Naive thymus-derived CD8-positive, alpha-beta T cell (primary cell): ENCODE measurements at regions not wholly inside any gene's neighbourhood (a gene's known extent, or its start where the extent isn't known, plus 50 kb on each side); places are given as distances from the start of the nearest gene placed in this dataset.
"Not testable (repeated sequence)": the region's sequence is repeated elsewhere in the genome, so short reads cannot be mapped to it uniquely, and the experiment has no call there.

Experiments used
- ATAC-seq, 2 donors: fragments of 150-1000 bp; cut with Tn5 transposase in 1 of 2; sonication (Bioruptor Pico), chemical (Tn5 transposase) in 1 of 2; 1 replicate in 1 of 2; 2 replicates in 1 of 2; pipeline ENCODE4 v1.10.0; 2021; ENCODE audit warnings: mild to moderate bottlenecking in 2 of 2, moderate library complexity in 2 of 2
- POLR2A ChIA-PET: fragments of 350-600 bp; sonication (Branson Sonifier 250); formaldehyde crosslinking; loops from one replicate; lab custom pipeline; 2021; ENCODE audit warnings: antibody characterized with exemption; lab: Charles Lee
- DNase-seq, 10 donors: peaks; one replicate each; pipeline versions ENCODE4 v3.0.0 to v3.0.0-alpha.2; 2020 to 2022
- H3K27ac Mint-ChIP-seq, 10 donors: one replicate each; pipeline ENCODE4 v1.8.0; 2020 to 2022; ENCODE audit warnings: mild to moderate bottlenecking in 10 of 10, mixed read lengths in 10 of 10, moderate library complexity in 4 of 10, inconsistent platforms in 1 of 10
- H3K27me3 Mint-ChIP-seq, 5 donors: one replicate each; pipeline ENCODE4 v1.8.0; 2021 to 2022; ENCODE audit warnings: mixed read lengths in 5 of 5
- H3K36me3 Mint-ChIP-seq, 3 donors: one replicate each; pipeline ENCODE4 v1.8.0; 2020 to 2022; ENCODE audit warnings: mixed read lengths in 3 of 3, mild to moderate bottlenecking in 2 of 3, inconsistent platforms in 1 of 3
- H3K4me1 Mint-ChIP-seq, 4 donors: one replicate each; pipeline ENCODE4 v1.8.0; 2021 to 2022; ENCODE audit warnings: mixed read lengths in 4 of 4
- H3K4me3 Mint-ChIP-seq, 10 donors: one replicate each; pipeline ENCODE4 v1.8.0; 2020 to 2022; ENCODE audit warnings: mild to moderate bottlenecking in 10 of 10, mixed read lengths in 10 of 10, moderate library complexity in 6 of 10, inconsistent platforms in 1 of 10
- H3K9me3 Mint-ChIP-seq, 9 donors: one replicate each; pipeline ENCODE4 v1.8.0; 2020 to 2022; ENCODE audit warnings: mixed read lengths in 9 of 9, mild to moderate bottlenecking in 3 of 9, inconsistent platforms in 1 of 9, moderate library complexity in 1 of 9

- Mint-ChIP-seq H3K27me3 (no peaks in the 10 kb centered on the region), H3K9me3 (peaks cover 0 to 35% (median 10%) of the 10 kb centered on the region in 9 donors), H3K27ac (no peak overlapping the region), H3K4me3 (no peak overlapping the region), H3K4me1 (no peaks in the 10 kb centered on the region), H3K36me3 (peaks cover 0 to 4% (median 0%) of the 10 kb centered on the region in 3 donors)
- DNase-seq (no peak), ATAC-seq (no peak)
- POLR2A ChIA-PET: no interaction called here
Measured at GRCh38 chr7:68205826-68206225, 1209.2 kb downstream of the TYW1 start.

DNA sequence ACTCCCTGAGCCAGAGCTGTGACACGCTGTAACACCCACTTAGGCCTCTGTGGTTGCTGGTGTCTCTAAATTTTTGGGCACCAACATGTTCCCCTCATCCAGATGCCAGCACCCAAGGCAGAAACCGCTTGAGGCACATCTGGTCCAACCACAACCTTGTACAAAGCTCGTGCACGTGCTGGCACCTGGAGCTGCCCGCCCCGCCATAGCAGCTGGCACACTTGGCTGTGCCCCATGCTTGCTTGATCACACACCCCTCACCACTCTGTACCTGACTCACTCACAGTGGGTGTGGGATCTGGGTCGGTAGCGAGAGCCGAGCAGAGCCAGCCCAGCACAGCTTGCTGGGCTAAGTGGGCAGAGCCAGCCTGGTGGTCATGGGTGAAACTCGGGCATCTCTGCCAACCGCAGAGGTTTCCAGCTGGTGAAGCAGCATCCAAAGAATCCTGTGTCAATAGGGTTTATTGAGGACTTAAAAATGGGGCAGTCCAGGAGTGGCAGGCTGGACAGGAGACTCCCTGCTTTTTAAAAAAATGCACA lies 1210.4 kb downstream of the TYW1 start:
- DNase-seq (no peak), ATAC-seq (no peak)
- Mint-ChIP-seq H3K4me3 (no peak overlapping the region), H3K27me3 (no peaks in the 10 kb centered on the region), H3K9me3 (peaks cover 0 to 33% (median 6%) of the 10 kb centered on the region in 9 donors), H3K27ac (no peak overlapping the region), H3K36me3 (peaks cover 0 to 4% (median 0%) of the 10 kb centered on the region in 3 donors), H3K4me1 (no peaks in the 10 kb centered on the region)
- POLR2A ChIA-PET: no interaction called here

DNA sequence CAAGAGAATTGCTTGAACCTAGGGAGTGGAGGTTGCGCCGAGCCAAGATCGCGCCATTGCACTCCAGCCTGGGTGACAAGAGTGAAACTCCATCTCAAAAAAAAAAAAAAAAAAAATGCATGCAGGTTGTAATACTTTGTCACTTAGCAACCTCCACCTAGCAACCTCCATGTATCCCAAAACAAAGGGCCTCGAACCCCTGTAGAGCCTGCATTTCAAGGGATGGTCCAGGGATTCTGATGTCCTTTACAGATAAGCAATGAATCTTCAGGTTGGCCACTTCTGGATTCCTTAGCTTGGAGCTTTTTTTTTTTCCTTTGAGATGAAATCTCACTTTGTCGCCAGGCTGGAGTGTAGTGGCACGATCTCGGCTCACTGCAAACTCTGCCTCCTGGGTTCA lies 1211.0 kb downstream of the TYW1 start:
- DNase-seq: no peak
- peaks cover 0 to 4% (median 0%) of the 10 kb centered on the region in 3 donors for H3K36me3 Mint-ChIP-seq
- H3K27me3 Mint-ChIP-seq: no peaks in the 10 kb centered on the region
- H3K9me3 Mint-ChIP-seq: peaks cover 0 to 28% (median 6%) of the 10 kb centered on the region in 9 donors
- no peak for ATAC-seq
- POLR2A ChIA-PET: no interaction called here
- no peak overlapping the region for H3K4me3 Mint-ChIP-seq
- H3K27ac Mint-ChIP-seq: no peak overlapping the region
- no peaks in the 10 kb centered on the region for H3K4me1 Mint-ChIP-seq

DNA sequence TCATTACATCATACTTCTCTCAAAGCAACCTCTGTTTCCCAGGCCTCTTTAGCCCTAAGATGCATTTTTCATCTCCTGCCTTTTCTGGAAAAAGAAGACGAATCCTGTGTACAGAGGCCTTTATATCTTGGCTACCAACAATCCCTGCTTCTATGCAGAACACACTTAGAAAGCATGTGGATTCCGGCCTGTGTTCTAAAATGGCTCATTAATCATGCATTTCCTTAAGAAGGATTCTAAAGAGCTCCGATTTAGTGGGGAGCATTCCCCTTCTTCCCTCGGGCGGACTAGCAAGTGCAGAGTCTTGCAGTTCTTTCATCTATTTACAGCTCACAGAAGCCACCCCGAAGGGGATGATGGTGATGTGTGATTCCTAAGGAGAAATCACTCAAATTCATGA lies 1212.9 kb downstream of the TYW1 start:
- H3K4me1 Mint-ChIP-seq: no peaks in the 10 kb centered on the region
- POLR2A ChIA-PET: no interaction called here
- peaks cover 0 to 24% (median 6%) of the 10 kb centered on the region in 9 donors for H3K9me3 Mint-ChIP-seq
- DNase-seq: no peak
- no peak overlapping the region for H3K27ac Mint-ChIP-seq
- no peaks in the 10 kb centered on the region for H3K27me3 Mint-ChIP-seq
- no peak overlapping the region for H3K4me3 Mint-ChIP-seq
- no peak for ATAC-seq
- H3K36me3 Mint-ChIP-seq: peaks cover 0 to 4% (median 0%) of the 10 kb centered on the region in 3 donors

GRCh38 chr7:68213838-68214237 lies 1217.2 kb downstream of the TYW1 start:
- Mint-ChIP-seq H3K36me3 (no peaks in the 10 kb centered on the region), H3K4me1 (no peaks in the 10 kb centered on the region), H3K27ac (no peak overlapping the region), H3K27me3 (no peaks in the 10 kb centered on the region), H3K4me3 (no peak overlapping the region), H3K9me3 (peaks cover 0 to 14% (median 7%) of the 10 kb centered on the region in 9 donors)
- POLR2A ChIA-PET: interaction anchor here (0.6 kb wide), 1 partner anchor 237 kb away, joined by 3 read pairs; no protein-coding TSS in a partner anchor
- DNase-seq (no peak), ATAC-seq (no peak)

DNA sequence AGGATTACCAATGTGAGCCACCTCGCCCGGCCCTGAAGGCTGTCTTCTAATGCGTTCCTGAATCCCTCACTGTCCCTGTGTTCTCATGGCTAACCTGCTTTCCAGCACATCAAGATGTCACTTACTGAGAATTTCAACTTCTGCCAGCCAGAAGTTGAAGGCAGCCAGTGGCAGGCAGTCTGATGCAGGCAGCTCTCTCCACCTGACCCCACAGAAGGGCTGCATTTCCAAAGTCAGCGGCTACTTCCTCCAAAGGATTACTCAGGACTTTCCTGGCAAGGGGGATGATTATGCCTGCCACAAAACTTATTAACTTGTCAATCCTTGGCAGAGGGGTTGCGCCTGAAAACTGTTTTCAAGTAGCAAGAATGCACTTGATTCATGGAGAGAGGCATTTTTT lies 1219.4 kb downstream of the TYW1 start:
- Mint-ChIP-seq H3K4me1 (no peaks in the 10 kb centered on the region), H3K27me3 (no peaks in the 10 kb centered on the region), H3K4me3 (no peak overlapping the region), H3K27ac (no peak overlapping the region), H3K36me3 (no peaks in the 10 kb centered on the region), H3K9me3 (peaks cover 0 to 16% (median 5%) of the 10 kb centered on the region in 9 donors)
- no peak for DNase-seq
- POLR2A ChIA-PET: no interaction called here
- no peak for ATAC-seq

- H3K36me3 Mint-ChIP-seq: no peaks in the 10 kb centered on the region
- no peak overlapping the region for H3K4me3 Mint-ChIP-seq
- H3K27ac Mint-ChIP-seq: no peak overlapping the region
- POLR2A ChIA-PET: no interaction called here
- H3K4me1 Mint-ChIP-seq: no peaks in the 10 kb centered on the region
- H3K27me3 Mint-ChIP-seq: no peaks in the 10 kb centered on the region
- ATAC-seq: no peak
- peaks cover 0 to 14% (median 8%) of the 10 kb centered on the region in 9 donors for H3K9me3 Mint-ChIP-seq
- DNase-seq: no peak
Measured at GRCh38 chr7:68217426-68217825, 1220.8 kb downstream of the TYW1 start.

- H3K4me3 Mint-ChIP-seq: no peak overlapping the region
- H3K27ac Mint-ChIP-seq: no peak overlapping the region
- H3K4me1 Mint-ChIP-seq: no peaks in the 10 kb centered on the region
- DNase-seq (no peak), ATAC-seq (no peak)
- POLR2A ChIA-PET: no interaction called here
- no peaks in the 10 kb centered on the region for H3K36me3 Mint-ChIP-seq
- H3K27me3 Mint-ChIP-seq: no peaks in the 10 kb centered on the region
- peaks cover 0 to 14% (median 8%) of the 10 kb centered on the region in 9 donors for H3K9me3 Mint-ChIP-seq
Measured at GRCh38 chr7:68218461-68218860, 1221.8 kb downstream of the TYW1 start.

- Mint-ChIP-seq H3K4me3 (no peak overlapping the region), H3K4me1 (no peaks in the 10 kb centered on the region), H3K27ac (no peak overlapping the region), H3K36me3 (peaks cover 0 to 5% (median 0%) of the 10 kb centered on the region in 3 donors), H3K27me3 (peaks cover 0 to 3% (median 0%) of the 10 kb centered on the region in 5 donors), H3K9me3 (peaks cover 1 to 32% (median 12%) of the 10 kb centered on the region in 9 donors)
- POLR2A ChIA-PET: no interaction called here
- DNase-seq (no peak), ATAC-seq (no peak)
Measured at GRCh38 chr7:68222311-68222710, 1225.7 kb downstream of the TYW1 start.

DNA sequence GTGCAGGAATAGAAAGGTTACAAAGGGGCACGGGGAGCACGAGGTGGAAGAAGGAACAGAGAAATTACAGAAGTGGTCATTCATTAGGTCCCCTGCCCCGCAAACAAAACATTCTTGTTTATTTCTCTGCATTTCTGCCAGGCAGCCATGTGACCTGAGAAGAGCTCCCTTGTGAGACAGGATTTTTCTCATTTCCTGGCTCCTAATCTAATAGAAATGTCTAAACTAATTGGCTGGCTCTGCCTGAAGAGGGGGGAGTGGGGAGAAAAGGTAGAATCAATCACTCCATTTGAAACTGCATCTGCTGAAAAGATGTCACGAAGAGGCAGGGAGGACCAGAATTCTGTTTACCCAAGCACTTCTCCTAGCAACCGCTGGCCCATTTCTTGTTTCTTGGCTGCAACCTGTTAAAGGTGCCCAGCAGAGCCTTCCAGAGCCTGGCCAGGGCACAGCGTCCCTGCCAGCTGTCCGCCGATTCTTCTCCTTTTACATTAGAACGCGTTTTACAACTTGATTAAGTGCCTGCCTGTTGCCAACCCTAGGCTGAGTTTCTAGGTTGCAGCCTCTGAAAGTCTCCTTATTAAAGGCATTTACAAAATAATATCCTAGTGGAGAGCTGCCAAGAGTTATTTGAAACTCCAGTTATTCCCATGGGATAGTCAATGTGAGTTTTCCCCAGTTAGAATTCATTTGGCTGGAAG lies 1227.6 kb downstream of the TYW1 start:
- ATAC-seq (no peak), DNase-seq (no peak)
- peaks cover 0 to 3% (median 0%) of the 10 kb centered on the region in 5 donors for H3K27me3 Mint-ChIP-seq
- POLR2A ChIA-PET: no interaction called here
- peaks cover 0 to 27% (median 8%) of the 10 kb centered on the region in 9 donors for H3K9me3 Mint-ChIP-seq
- H3K4me3 Mint-ChIP-seq: no peak overlapping the region
- H3K27ac Mint-ChIP-seq: no peak overlapping the region
- H3K4me1 Mint-ChIP-seq: no peaks in the 10 kb centered on the region
- H3K36me3 Mint-ChIP-seq: peaks cover 0 to 5% (median 0%) of the 10 kb centered on the region in 3 donors

DNA sequence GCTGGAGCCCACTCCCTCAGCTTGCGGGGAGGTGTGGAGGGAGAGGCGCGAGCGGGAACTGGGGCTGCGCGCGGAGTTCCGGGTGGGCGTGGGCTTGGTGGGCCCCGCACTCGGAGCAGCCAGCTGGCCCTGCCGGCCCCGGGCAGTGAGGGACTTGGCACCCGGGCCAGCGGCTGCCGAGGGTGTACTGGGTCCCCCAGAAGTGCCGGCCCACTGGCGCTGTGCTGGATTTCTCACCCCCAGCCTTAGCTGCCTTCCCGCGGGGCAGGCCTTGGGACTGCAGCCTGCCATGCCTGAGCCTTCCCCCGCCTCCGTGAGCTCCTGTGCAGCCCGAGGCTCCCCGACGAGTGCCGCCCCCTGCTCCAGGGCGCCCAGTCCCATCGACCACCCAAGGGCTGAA lies 1234.4 kb downstream of the TYW1 start:
- POLR2A ChIA-PET, H3K36me3 Mint-ChIP-seq, H3K27ac Mint-ChIP-seq, H3K4me1 Mint-ChIP-seq, H3K4me3 Mint-ChIP-seq, H3K27me3 Mint-ChIP-seq, DNase-seq, ATAC-seq: not testable (repeated sequence)
- peaks cover 4 to 36% (median 16%) of the 10 kb centered on the region in 9 donors for H3K9me3 Mint-ChIP-seq

- ATAC-seq: no peak
- H3K27me3 Mint-ChIP-seq: no peaks in the 10 kb centered on the region
- no peak for DNase-seq
- H3K4me3 Mint-ChIP-seq: no peak overlapping the region
- peaks cover 0 to 6% (median 0%) of the 10 kb centered on the region in 3 donors for H3K36me3 Mint-ChIP-seq
- POLR2A ChIA-PET: no interaction called here
- H3K9me3 Mint-ChIP-seq: peaks cover 5 to 30% (median 21%) of the 10 kb centered on the region in 9 donors
- no peak overlapping the region for H3K27ac Mint-ChIP-seq
- peaks cover 0 to 2% (median 0%) of the 10 kb centered on the region in 4 donors for H3K4me1 Mint-ChIP-seq
Measured at GRCh38 chr7:68235937-68236336, 1239.3 kb downstream of the TYW1 start.

DNA sequence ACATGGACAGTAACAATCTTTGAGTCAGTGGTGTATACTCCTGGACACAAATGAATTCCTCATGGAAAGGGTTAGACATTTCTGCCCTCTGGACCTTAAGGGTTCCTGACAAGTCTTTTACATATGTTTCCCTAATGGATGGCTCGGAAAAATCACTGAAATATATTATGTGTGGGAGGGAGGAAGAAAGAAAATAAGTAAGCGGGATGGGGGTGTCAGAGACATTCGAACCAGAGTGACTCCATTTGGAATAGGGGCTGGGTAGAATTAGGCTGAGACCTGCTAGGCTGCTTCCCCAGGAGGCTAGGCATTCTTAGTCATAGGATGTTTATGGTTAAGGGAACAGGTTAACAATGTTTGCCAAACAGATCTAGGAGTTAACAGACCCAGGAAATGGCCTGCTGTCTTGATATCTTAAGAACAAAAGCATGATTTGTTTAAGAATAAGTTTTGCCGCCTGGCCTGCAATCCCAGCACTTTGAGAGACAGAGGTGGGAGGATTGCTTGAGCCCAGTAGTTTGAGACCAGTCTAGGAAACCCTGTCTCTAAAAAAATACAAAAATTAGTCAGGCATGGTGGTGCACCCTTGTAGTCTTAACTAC lies 1241.7 kb downstream of the TYW1 start:
- Mint-ChIP-seq H3K4me1 (peaks cover 0 to 2% (median 0%) of the 10 kb centered on the region in 4 donors), H3K9me3 (peaks cover 7 to 43% (median 23%) of the 10 kb centered on the region in 9 donors), H3K27me3 (no peaks in the 10 kb centered on the region), H3K36me3 (peaks cover 0 to 6% (median 0%) of the 10 kb centered on the region in 3 donors), H3K4me3 (no peak overlapping the region), H3K27ac (no peak overlapping the region)
- no peak for ATAC-seq
- POLR2A ChIA-PET: no interaction called here
- DNase-seq: no peak
